PC-3 (cell line): ENCODE measurements at regions not wholly inside any gene's neighbourhood (a gene's known extent, or its start where the extent isn't known, plus 50 kb on each side); places are given as distances from the start of the nearest gene placed in this dataset.
A peak's percentile ranks its signal among the peaks of the same experiment; 100 is the strongest.

ENCODE experiments used
- ATAC-seq: fragments of 200-7000 bp; cut with Tn5 transposase; 2 replicates; pipeline ENCODE4 v1.9.1; 2020; ENCODE audit warnings: mild to moderate bottlenecking, moderate library complexity
- BruUV-seq: library from RNA; stranded (reverse); fragments of 400-500 nt; replicated peaks from 2 replicates; lab custom pipeline; 2021; lab: Mats Ljungman, UMichigan
- CTCF ChIA-PET: fragments of 300-600 bp; sonication (Branson Sonifier 250); formaldehyde crosslinking; loops from one replicate; lab custom pipeline; 2022; ENCODE audit warnings: antibody characterized with exemption; lab: Charles Lee
- POLR2A ChIA-PET: fragments of 300-600 bp; sonication (Branson Sonifier 250); formaldehyde crosslinking; loops from one replicate; lab custom pipeline; 2022; ENCODE audit warnings: antibody characterized with exemption; ENCODE audit not compliant: unreplicated experiment; lab: Charles Lee
- DNase-seq: peaks from one replicate; pipeline ENCODE4 v3.0.0-alpha.2; 2015
- H2AFZ ChIP-seq: fragments of 300-600 bp; sonication (generic); 2 replicates; pipeline ENCODE4 v1.6.0; 2016; ENCODE audit warnings: antibody characterized with exemption, low read length
- H3F3A ChIP-seq: fragments of 300-600 bp; sonication (generic); one replicate; pipeline ENCODE4 v1.6.0; 2017; ENCODE audit warnings: antibody characterized with exemption, low read length, control low read depth, mild to moderate bottlenecking; ENCODE audit not compliant: unreplicated experiment
- H3K27ac ChIP-seq: fragments of 300-600 bp; sonication (generic); 2 replicates; pipeline ENCODE4 v1.5.1; 2016; ENCODE audit warnings: mild to moderate bottlenecking, low read length
- H3K27me3 ChIP-seq: fragments of 300-600 bp; sonication (generic); 2 replicates; pipeline ENCODE4 v1.6.1; 2016; ENCODE audit warnings: low read length, mixed read lengths
- H3K36me3 ChIP-seq: fragments of 300-600 bp; sonication (generic); 2 replicates; pipeline ENCODE4 v1.6.1; 2016; ENCODE audit warnings: low read depth, mixed run types, low read length, mixed read lengths
- H3K4me1 ChIP-seq: fragments of 300-600 bp; sonication (generic); 2 replicates; pipeline ENCODE4 v1.5.1; 2016; ENCODE audit warnings: low read length; ENCODE audit not compliant: insufficient read depth
- H3K4me2 ChIP-seq: fragments of 300-600 bp; sonication (generic); 2 replicates; pipeline ENCODE4 v1.6.0; 2016; ENCODE audit warnings: low read length
- H3K4me3 ChIP-seq: fragments of 300-600 bp; sonication (generic); 2 replicates; pipeline ENCODE4 v1.5.1; 2016; ENCODE audit warnings: mild to moderate bottlenecking, low read length, mixed read lengths
- H3K79me2 ChIP-seq: fragments of 300-600 bp; sonication (generic); 2 replicates; pipeline ENCODE4 v1.6.1; 2017; ENCODE audit warnings: low read length, mixed read lengths
- H3K9ac ChIP-seq: fragments of 300-600 bp; sonication (generic); 2 replicates; pipeline ENCODE4 v1.6.0; 2016; ENCODE audit warnings: mild to moderate bottlenecking, low read length
- H3K9me2 ChIP-seq: fragments of 300-600 bp; sonication (generic); replicated peaks from 2 replicates; pipeline ENCODE4 v1.6.1; 2016; ENCODE audit warnings: mixed run types, low read length, mixed read lengths
- H3K9me3 ChIP-seq: fragments of 300-600 bp; sonication (generic); 2 replicates; pipeline ENCODE4 v1.6.1; 2016; ENCODE audit warnings: low read length, mixed read lengths
- H4K20me1 ChIP-seq: fragments of 300-600 bp; sonication (generic); 2 replicates; pipeline ENCODE4 v1.6.1; 2016; ENCODE audit warnings: low read length, mixed read lengths
- CTCF ChIP-seq: fragments of 300-600 bp; sonication (generic); conservative IDR thresholded peaks from 2 replicates; pipeline ENCODE4 v1.5.1; 2017; ENCODE audit warnings: antibody characterized with exemption, low read depth, mild to moderate bottlenecking, low read length
- EZH2 ChIP-seq: fragments of 300-600 bp; sonication (generic); IDR thresholded peaks from one replicate; pipeline ENCODE4 v1.6.1; 2017; ENCODE audit warnings: antibody characterized with exemption, mild to moderate bottlenecking, low read length; ENCODE audit not compliant: unreplicated experiment
- EZH2phosphoT487 ChIP-seq: fragments of 300-600 bp; sonication (generic); IDR thresholded peaks from 2 replicates; pipeline ENCODE4 v1.6.1; 2018; ENCODE audit warnings: mild to moderate bottlenecking, antibody characterized with exemption, low read length, borderline replicate concordance
- intact Hi-C: fragments of 100-400 bp; cut with micrococcal nuclease; formaldehyde crosslinking; loops from 2 replicates; pipeline ENCODE4 v1.9.0; 2023

GRCh38 chr4:175326796-175327195 is 408.6 kb downstream of the ADAM29 start:
- no peaks in the 10 kb centered on the region for H3K79me2 ChIP-seq
- H3K9ac ChIP-seq: no peak overlapping the region
- BruUV-seq: no TSS peak
- no peaks in the 10 kb centered on the region for H3K27me3 ChIP-seq
- no peak for DNase-seq
- TF ChIP-seq EZH2 (no peak), EZH2phosphoT487 (no peak), CTCF (no peak)
- H3K36me3 ChIP-seq: no peaks in the 10 kb centered on the region
- ChIA-PET POLR2A (no interaction called here), CTCF (no interaction called here)
- H3K9me2 ChIP-seq: no peaks in the 10 kb centered on the region
- ATAC-seq: no peak
- H3K4me3 ChIP-seq: no peak overlapping the region
- H3F3A ChIP-seq: no peaks in the 10 kb centered on the region
- H2AFZ ChIP-seq: no peak overlapping the region
- H3K4me2 ChIP-seq: no peak overlapping the region
- no peaks in the 10 kb centered on the region for H4K20me1 ChIP-seq
- no peaks in the 10 kb centered on the region for H3K9me3 ChIP-seq
- H3K27ac ChIP-seq: no peak overlapping the region
- intact Hi-C loops: no loop called here
- H3K4me1 ChIP-seq: peaks cover 8% of the 10 kb centered on the region; the same call in 1 of the 2 replicates

GRCh38 chr4:175330236-175330635 is 412.1 kb downstream of the ADAM29 start:
- ATAC-seq (no peak), DNase-seq (no peak)
- Histone ChIP-seq H3K27me3 (no peaks in the 10 kb centered on the region), H3K9me3 (no peaks in the 10 kb centered on the region), H3K79me2 (no peaks in the 10 kb centered on the region), H4K20me1 (no peaks in the 10 kb centered on the region), H3K36me3 (no peaks in the 10 kb centered on the region), H2AFZ (no peak overlapping the region), H3K9ac (no peak overlapping the region), H3K27ac (0 out of 2 replicates have a peak overlapping the region, but pooled peaks have one; percentile 18), H3K9me2 (no peaks in the 10 kb centered on the region), H3K4me3 (no peak overlapping the region), H3F3A (no peaks in the 10 kb centered on the region), H3K4me2 (no peak overlapping the region), H3K4me1 (peaks cover 8% of the 10 kb centered on the region; the same call in 1 of the 2 replicates)
- BruUV-seq: no TSS peak
- TF ChIP-seq EZH2phosphoT487 (no peak), EZH2 (no peak), CTCF (no peak)
- CTCF ChIA-PET: no interaction called here
- intact Hi-C loops: no loop called here
- POLR2A ChIA-PET: no interaction called here

- Histone ChIP-seq H3F3A (no peaks in the 10 kb centered on the region), H2AFZ (no peak overlapping the region), H3K79me2 (no peaks in the 10 kb centered on the region), H3K9ac (no peak overlapping the region), H3K9me2 (no peaks in the 10 kb centered on the region), H3K4me2 (no peak overlapping the region), H3K4me3 (no peak overlapping the region), H3K9me3 (no peaks in the 10 kb centered on the region), H4K20me1 (no peaks in the 10 kb centered on the region), H3K27me3 (no peaks in the 10 kb centered on the region), H3K27ac (0 out of 2 replicates have a peak overlapping the region, but pooled peaks have one; percentile 18), H3K36me3 (no peaks in the 10 kb centered on the region), H3K4me1 (peaks cover 8% of the 10 kb centered on the region; the same call in 1 of the 2 replicates)
- intact Hi-C loops: no loop called here
- BruUV-seq: no TSS peak
- TF ChIP-seq CTCF: no peak
- TF ChIP-seq EZH2: no peak
- TF ChIP-seq EZH2phosphoT487: no peak
- ATAC-seq: peak; percentile 42; the same call in 1 of the 2 replicates
- peak; percentile 56 for DNase-seq
- POLR2A ChIA-PET: no interaction called here
- CTCF ChIA-PET: no interaction called here
Measured at GRCh38 chr4:175330652-175331051, 412.5 kb downstream of the ADAM29 start.
